Endothelial cell of umbilical vein (primary cell): ENCODE measurements at regions not wholly inside any gene's neighbourhood (a gene's known extent, or its start where the extent isn't known, plus 50 kb on each side); places are given as distances from the start of the nearest gene placed in this dataset.
A peak's percentile ranks its signal among the peaks of the same experiment; 100 is the strongest.

ENCODE experiments used
- BruUV-seq: library from RNA; stranded (reverse); fragments of 400-500 nt; replicated peaks from 2 replicates; lab custom pipeline; 2021; lab: Mats Ljungman, UMichigan
- CTCF ChIA-PET: fragments of 300-600, 350-600 bp; sonication (Branson Sonifier 250); formaldehyde crosslinking; loops from one replicate; lab custom pipeline; 2021; ENCODE audit warnings: antibody characterized with exemption, inconsistent platforms; lab: Charles Lee
- POLR2A ChIA-PET: fragments of 300-600, 350-600 bp; sonication (Branson Sonifier 250); formaldehyde crosslinking; loops from one replicate; lab custom pipeline; 2021; ENCODE audit warnings: antibody characterized with exemption, inconsistent platforms; lab: Charles Lee
- DNase-seq: peaks from one replicate; pipeline ENCODE4 v3.0.0-alpha.2; 2011; ENCODE audit warnings: low read depth, low spot score
- FAIRE-seq: peaks from 2 replicates; lab custom pipeline; 2011; peaks lifted over from hg19 to GRCh38; lab: Jason Lieb, UNC
- H2AFZ ChIP-seq: 2 replicates; pipeline ENCODE4 v1.6.0; 2012; ENCODE audit warnings: low read depth, low read length, control low read depth, inconsistent platforms
- H3K27ac ChIP-seq: 2 replicates; pipeline ENCODE4 v1.5.1; 2011; ENCODE audit warnings: low read depth, mild to moderate bottlenecking, control low read depth, low read length, moderate library complexity; ENCODE audit not compliant: insufficient read depth
- H3K27me3 ChIP-seq, 2 experiments: 2 replicates each; pipeline versions ENCODE4 v1.6.0 to v1.6.1; 2011; ENCODE audit warnings: low read length in 2 of 2, mixed read lengths in 1 of 2; ENCODE audit not compliant: control insufficient read depth in 2 of 2, insufficient read depth in 2 of 2
- H3K36me3 ChIP-seq, 2 experiments: 2 replicates in 1 of 2; 3 replicates in 1 of 2; pipeline ENCODE4 v1.5.1; 2011; ENCODE audit warnings: low read length in 2 of 2, mild to moderate bottlenecking in 1 of 2, moderate library complexity in 1 of 2; ENCODE audit not compliant: control insufficient read depth in 2 of 2, insufficient read depth in 2 of 2; ENCODE audit errors: extremely low read depth in 1 of 2
- H3K4me1 ChIP-seq: 3 replicates; pipeline ENCODE4 v1.5.1; 2011; ENCODE audit warnings: mild to moderate bottlenecking, low read length; ENCODE audit not compliant: control insufficient read depth, insufficient read depth; ENCODE audit errors: extremely low read depth
- H3K4me2 ChIP-seq: 2 replicates; pipeline ENCODE4 v1.6.1; 2011; ENCODE audit warnings: low read length, control low read depth, mixed read lengths; ENCODE audit not compliant: insufficient read depth
- H3K4me3 ChIP-seq, 3 experiments: fragments of 200-600 bp in 1 of 3; sonication (generic), shearing (Covaris generic) in 1 of 3; replicated peaks in 1 of 3; 2 replicates each; pipeline ENCODE4 v1.5.1; 2011 to 2016; ENCODE audit warnings: control low read depth in 3 of 3, low read length in 3 of 3, mild to moderate bottlenecking in 2 of 3, inconsistent platforms in 1 of 3, low read depth in 1 of 3, moderate library complexity in 1 of 3; ENCODE audit not compliant: insufficient read depth in 1 of 3
- H3K79me2 ChIP-seq: 2 replicates; pipeline ENCODE4 v1.6.0; 2012; ENCODE audit warnings: low read length, inconsistent platforms; ENCODE audit not compliant: control insufficient read depth, insufficient read depth
- H3K9ac ChIP-seq: replicated peaks from 2 replicates; pipeline ENCODE3; 2011; ENCODE audit warnings: low read length, control low read depth; ENCODE audit not compliant: insufficient read depth; ENCODE audit errors: extremely low read depth
- H3K9me1 ChIP-seq: replicated peaks from 3 replicates; pipeline ENCODE4 v1.6.0; 2011; ENCODE audit warnings: mild to moderate bottlenecking, low read length; ENCODE audit not compliant: control insufficient read depth, insufficient read depth; ENCODE audit errors: extremely low read depth
- H3K9me3 ChIP-seq: replicated peaks from 2 replicates; pipeline ENCODE4 v1.5.1; 2012; ENCODE audit warnings: low read length, inconsistent platforms; ENCODE audit not compliant: control insufficient read depth, insufficient read depth
- H4K20me1 ChIP-seq: replicated peaks from 2 replicates; pipeline ENCODE3; 2011; ENCODE audit warnings: mild to moderate bottlenecking, low read length; ENCODE audit not compliant: control insufficient read depth, insufficient read depth; ENCODE audit errors: extremely low read depth
- EZH2 ChIP-seq: IDR thresholded peaks from 2 replicates; pipeline ENCODE4 v1.6.1; 2012; ENCODE audit warnings: borderline replicate concordance, low read depth, mild to moderate bottlenecking, moderate library complexity, low read length, inconsistent platforms; ENCODE audit not compliant: severe bottlenecking
- FOS ChIP-seq: IDR thresholded peaks from 2 replicates; pipeline ENCODE4 v1.6.1; 2011; ENCODE audit warnings: mild to moderate bottlenecking, low read length, moderate library complexity, borderline replicate concordance; ENCODE audit not compliant: insufficient read depth
- GATA2 ChIP-seq: IDR thresholded peaks from 2 replicates; pipeline ENCODE4 v1.7.0; 2011; ENCODE audit warnings: low read depth, mild to moderate bottlenecking, moderate library complexity, mixed read lengths, low read length; ENCODE audit not compliant: insufficient read length, insufficient read depth
- JUN ChIP-seq: IDR thresholded peaks from 2 replicates; pipeline ENCODE4 v1.6.1; 2011; ENCODE audit warnings: borderline replicate concordance, low read depth; ENCODE audit not compliant: insufficient read length, insufficient read depth
- MYC ChIP-seq: IDR thresholded peaks from one replicate; pipeline ENCODE4 v1.6.1; 2011; ENCODE audit warnings: mild to moderate bottlenecking, low read depth, low read length
- POLR2A ChIP-seq: IDR thresholded peaks from 2 replicates; pipeline ENCODE4 v1.6.1; 2012; ENCODE audit warnings: low read depth, mild to moderate bottlenecking, control low read depth, low read length
- POLR2AphosphoS5 ChIP-seq: IDR thresholded peaks from 2 replicates; pipeline ENCODE4 v1.6.1; 2012; ENCODE audit warnings: low read depth, mild to moderate bottlenecking, control low read depth, low read length, moderate library complexity; ENCODE audit not compliant: insufficient read depth
- dilution Hi-C: fragments of 300-500 bp; cut with MboI; formaldehyde crosslinking; loops from one replicate; pipeline ENCODE4 v1.15.0; 2019; ENCODE audit warnings: low sequenced_read_pairs; ENCODE audit not compliant: extremely low pct_ligation_motif_present
- intact Hi-C: fragments of 100-400 bp; cut with micrococcal nuclease; formaldehyde crosslinking; loops from one replicate; pipeline ENCODE4 v1.10.0; 2022
- TF ChIP-seq, protein P1 (sequence below), 2 donors: IDR thresholded peaks; 1 replicate in 1 of 2; 2 replicates in 1 of 2; pipeline ENCODE4 v1.5.1; 2011; ENCODE audit warnings: low read length in 2 of 2, mild to moderate bottlenecking in 2 of 2, moderate library complexity in 2 of 2, control low read depth in 1 of 2, inconsistent platforms in 1 of 2, low read depth in 1 of 2; ENCODE audit not compliant: insufficient read depth in 1 of 2; ENCODE audit errors: extremely low read depth in 1 of 2

DNA sequence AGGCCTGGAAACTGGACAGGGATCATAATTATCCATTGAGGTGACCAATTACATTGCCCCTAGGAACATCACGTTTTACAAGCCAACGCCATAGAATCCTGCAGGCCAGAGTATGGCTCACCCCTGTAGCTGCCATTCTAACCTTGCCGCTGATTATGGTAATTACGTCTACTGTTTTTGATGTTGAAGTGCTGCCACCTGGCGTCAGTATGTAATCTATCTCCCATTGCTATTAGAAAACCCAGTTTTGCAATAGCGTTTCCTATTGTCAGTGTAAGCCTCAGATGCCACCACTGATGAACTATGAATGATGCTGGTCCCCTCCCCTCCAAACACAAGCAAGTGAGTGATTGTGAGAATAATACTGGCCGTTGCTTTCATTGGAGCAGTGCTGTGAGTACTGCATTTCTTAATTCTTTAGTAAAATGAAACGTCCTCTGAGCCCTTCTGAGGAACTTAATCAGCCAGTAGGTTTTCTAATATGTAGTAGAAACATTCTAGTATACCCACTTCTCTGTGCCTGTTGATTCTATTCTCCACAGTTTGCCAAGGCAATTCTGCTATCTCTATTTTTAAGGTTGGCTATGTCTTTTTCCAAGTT, 100.5 kb upstream of the NMUR2 start:
- H3K4me1 ChIP-seq: no peaks in the 10 kb centered on the region
- no peaks in the 10 kb centered on the region for H3K9me1 ChIP-seq
- intact Hi-C loops (loop anchor here (1.0 to 5.0 kb wide), 3 partner anchors 126 to 680 kb away; no protein-coding TSS in a partner anchor), dilution Hi-C loops (no loop called here)
- H4K20me1 ChIP-seq: no peaks in the 10 kb centered on the region
- H3K79me2 ChIP-seq: no peaks in the 10 kb centered on the region
- H2AFZ ChIP-seq: no peak overlapping the region
- H3K4me2 ChIP-seq: no peak overlapping the region
- BruUV-seq: no TSS peak
- no peak overlapping the region for H3K4me3 ChIP-seq
- no peaks in the 10 kb centered on the region for H3K9me3 ChIP-seq
- no peaks in the 10 kb centered on the region for H3K36me3 ChIP-seq
- peak; percentile 82 for FAIRE-seq
- peak; percentile 37 for DNase-seq
- no peak for TF ChIP-seq FOS
- no peak for TF ChIP-seq POLR2AphosphoS5
- TF ChIP-seq, protein P1, sequence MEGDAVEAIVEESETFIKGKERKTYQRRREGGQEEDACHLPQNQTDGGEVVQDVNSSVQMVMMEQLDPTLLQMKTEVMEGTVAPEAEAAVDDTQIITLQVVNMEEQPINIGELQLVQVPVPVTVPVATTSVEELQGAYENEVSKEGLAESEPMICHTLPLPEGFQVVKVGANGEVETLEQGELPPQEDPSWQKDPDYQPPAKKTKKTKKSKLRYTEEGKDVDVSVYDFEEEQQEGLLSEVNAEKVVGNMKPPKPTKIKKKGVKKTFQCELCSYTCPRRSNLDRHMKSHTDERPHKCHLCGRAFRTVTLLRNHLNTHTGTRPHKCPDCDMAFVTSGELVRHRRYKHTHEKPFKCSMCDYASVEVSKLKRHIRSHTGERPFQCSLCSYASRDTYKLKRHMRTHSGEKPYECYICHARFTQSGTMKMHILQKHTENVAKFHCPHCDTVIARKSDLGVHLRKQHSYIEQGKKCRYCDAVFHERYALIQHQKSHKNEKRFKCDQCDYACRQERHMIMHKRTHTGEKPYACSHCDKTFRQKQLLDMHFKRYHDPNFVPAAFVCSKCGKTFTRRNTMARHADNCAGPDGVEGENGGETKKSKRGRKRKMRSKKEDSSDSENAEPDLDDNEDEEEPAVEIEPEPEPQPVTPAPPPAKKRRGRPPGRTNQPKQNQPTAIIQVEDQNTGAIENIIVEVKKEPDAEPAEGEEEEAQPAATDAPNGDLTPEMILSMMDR (IDR thresholded peaks at IDR 0.05; ENCODE audit: extremely low read depth in 1 of 2, insufficient read depth in 1 of 2, low read depth in 1 of 2, low read length in 2 of 2): peak; percentile 53 to 55
- TF ChIP-seq EZH2: no peak
- no peak for TF ChIP-seq JUN
- no peak for TF ChIP-seq POLR2A
- no peak for TF ChIP-seq GATA2
- TF ChIP-seq MYC: no peak
- H3K27me3 ChIP-seq: no peaks in the 10 kb centered on the region
- POLR2A ChIA-PET: no interaction called here
- H3K9ac ChIP-seq: no peak overlapping the region
- H3K27ac ChIP-seq: no peak overlapping the region
- CTCF ChIA-PET: interaction anchor here (0.5 to 2.0 kb wide), 8 partner anchors 9 to 1459 kb away, joined by 3 to 34 read pairs (median 4); no protein-coding TSS in a partner anchor
